GM12878 (cell line): ENCODE measurements at regions not wholly inside any gene's neighbourhood (a gene's known extent, or its start where the extent isn't known, plus 50 kb on each side); places are given as distances from the start of the nearest gene placed in this dataset.

Experiments used
- ATAC-seq: fragments of 200-7000 bp; cut with Tn5 transposase; 3 replicates; pipeline ENCODE4 v1.9.1; 2020; ENCODE audit warnings: mild to moderate bottlenecking, moderate library complexity
- BruUV-seq: library from RNA; stranded (reverse); fragments of 400-500 nt; replicated peaks from 2 replicates; lab custom pipeline; 2021; lab: Mats Ljungman, UMichigan
- CTCF ChIA-PET: fragments of 300-600 bp; sonication (Branson Sonifier 250); formaldehyde crosslinking; extraction: SDS; loops from one replicate; lab custom pipeline; 2021; ENCODE audit warnings: inconsistent platforms; lab: Yijun Ruan, JAX
- POLR2A ChIA-PET: fragments of 350-600 bp; formaldehyde crosslinking; extraction: SDS; loops from one replicate; lab custom pipeline; 2021; ENCODE audit warnings: inconsistent platforms; lab: Charles Lee
- RAD21 ChIA-PET: fragments of 300-600 bp; sonication (Branson Sonifier 250); formaldehyde crosslinking; loops from one replicate; lab custom pipeline; 2023; ENCODE audit warnings: antibody characterized with exemption; ENCODE audit not compliant: unreplicated experiment; lab: Charles Lee
- SMC1A ChIA-PET: fragments of 300-600 bp; sonication (Branson Sonifier 250); formaldehyde crosslinking; loops from one replicate; lab custom pipeline; 2023; ENCODE audit not compliant: unreplicated experiment, uncharacterized antibody; lab: Charles Lee
- DNase-seq: peaks from one replicate; pipeline ENCODE4 v3.0.0-alpha.2; 2011; ENCODE audit warnings: low read depth, low spot score
- FAIRE-seq: peaks from 3 replicates; lab custom pipeline; 2011; peaks lifted over from hg19 to GRCh38; lab: Jason Lieb, UNC
- H2AFZ ChIP-seq: 2 replicates; pipeline ENCODE4 v1.6.0; 2011; ENCODE audit warnings: low read depth, low read length, control low read depth; ENCODE audit not compliant: control insufficient read depth
- H3K27ac ChIP-seq: 2 replicates; pipeline ENCODE4 v1.5.1; 2011; ENCODE audit warnings: control low read depth; ENCODE audit not compliant: control insufficient read depth, insufficient read depth
- H3K27me3 ChIP-seq, 2 experiments: replicated peaks in 1 of 2; 2 replicates each; pipeline versions ENCODE4 v1.6.0 to v1.6.1; 2011; ENCODE audit warnings: low read length in 1 of 2; ENCODE audit not compliant: control insufficient read depth in 2 of 2, insufficient read depth in 2 of 2
- H3K36me3 ChIP-seq, 2 experiments: 2 replicates each; pipeline ENCODE4 v1.5.1; 2011; ENCODE audit warnings: low read length in 1 of 2; ENCODE audit not compliant: control insufficient read depth in 2 of 2, insufficient read depth in 2 of 2
- H3K4me1 ChIP-seq: 2 replicates; pipeline ENCODE4 v1.6.1; 2011; ENCODE audit warnings: mild to moderate bottlenecking, low read length, moderate library complexity, mixed read lengths; ENCODE audit not compliant: control insufficient read depth, insufficient read depth
- H3K4me2 ChIP-seq: 2 replicates; pipeline ENCODE4 v1.6.0; 2011; ENCODE audit warnings: control low read depth; ENCODE audit not compliant: control insufficient read depth, insufficient read depth
- H3K4me3 ChIP-seq: fragments of 200-600 bp; sonication (generic); 2 replicates; pipeline ENCODE4 v1.5.1; 2016
- H3K79me2 ChIP-seq: 2 replicates; pipeline ENCODE4 v1.6.0; 2011; ENCODE audit warnings: low read length; ENCODE audit not compliant: control insufficient read depth, insufficient read depth
- H3K9ac ChIP-seq: 2 replicates; pipeline ENCODE4 v1.8.0; 2011; ENCODE audit warnings: low read length, control low read depth, mixed read lengths; ENCODE audit not compliant: control insufficient read depth, insufficient read depth
- H3K9me3 ChIP-seq: replicated peaks from 3 replicates; pipeline ENCODE4 v1.5.1; 2011; ENCODE audit warnings: mild to moderate bottlenecking, low read length; ENCODE audit not compliant: control insufficient read depth, insufficient read depth
- H4K20me1 ChIP-seq: 2 replicates; pipeline ENCODE4 v1.6.0; 2011; ENCODE audit not compliant: control insufficient read depth, insufficient read depth
- ATF7 ChIP-seq: fragments of 450-650 bp; IDR thresholded peaks from 2 replicates; pipeline ENCODE4 v1.6.1; 2016; ENCODE audit warnings: low read depth, mild to moderate bottlenecking
- CUX1 ChIP-seq: IDR thresholded peaks from 2 replicates; pipeline ENCODE4 v1.6.1; 2012; ENCODE audit warnings: improper control_type of control experiment, low read depth, low read length; ENCODE audit not compliant: insufficient replicate concordance
- IRF5 ChIP-seq: fragments of 450-650 bp; IDR thresholded peaks from 2 replicates; pipeline ENCODE4 v1.6.1; 2017; ENCODE audit warnings: borderline replicate concordance
- PML ChIP-seq: IDR thresholded peaks from 2 replicates; pipeline ENCODE4 v1.6.1; 2012; ENCODE audit warnings: low read length, inconsistent platforms
- ZNF687 ChIP-seq: fragments of 450-650 bp; IDR thresholded peaks from 2 replicates; pipeline ENCODE4 v1.6.1; 2017; ENCODE audit warnings: mild to moderate bottlenecking, moderate library complexity
- WGBS: methylation state at CpG from one replicate; pipeline ENCODE4 v1.1.6; 2016; ENCODE audit warnings: low lambda C conversion rate; ENCODE audit not compliant: insufficient replicate concordance, insufficient coverage; ENCODE audit errors: missing lambda C conversion rate; 5-methylcytosine and 5-hydroxymethylcytosine counted together
- in situ Hi-C: fragments of 300-500 bp; cut with MboI; formaldehyde crosslinking; loops from 9 replicates; pipeline ENCODE4 v1.14.3; 2018; ENCODE audit warnings: mixed read lengths
- intact Hi-C: fragments of 100-400 bp; cut with micrococcal nuclease; formaldehyde crosslinking; loops from one replicate; pipeline ENCODE4 v1.14.2; 2022; ENCODE audit not compliant: unreplicated experiment

- H3K36me3 ChIP-seq = no peaks in the 10 kb centered on the region
- ChIA-PET CTCF (no interaction called here), POLR2A (no interaction called here), SMC1A (no interaction called here), RAD21 (no interaction called here)
- no peak overlapping the region for H3K27ac ChIP-seq
- no peak for DNase-seq
- FAIRE-seq = no peak
- in situ Hi-C loops = no loop called here
- no peaks in the 10 kb centered on the region for H4K20me1 ChIP-seq
- TF ChIP-seq ATF7 (no peak), ZNF687 (no peak), IRF5 (no peak), CUX1 (no peak), PML (no peak)
- H3K4me2 ChIP-seq = no peak overlapping the region
- no peaks in the 10 kb centered on the region; a peak in 2 of 4 replicates for H3K27me3 ChIP-seq
- no peak for ATAC-seq
- no peak overlapping the region for H3K4me3 ChIP-seq
- intact Hi-C loops = no loop called here
- H3K4me1 ChIP-seq = no peaks in the 10 kb centered on the region
- BruUV-seq = no TSS peak
- H3K9ac ChIP-seq = no peak overlapping the region
- 0% methylated on average over 2 of the region's 2 CpGs for WGBS
- no peak overlapping the region for H2AFZ ChIP-seq
- no peaks in the 10 kb centered on the region for H3K79me2 ChIP-seq
- no peaks in the 10 kb centered on the region for H3K9me3 ChIP-seq
Observed at GRCh38 chr15:38748710-38749109, 184.1 kb upstream of the RASGRP1 start.
